AG04449 (cell line): ENCODE measurements at regions not wholly inside any gene's neighbourhood (a gene's known extent, or its start where the extent isn't known, plus 50 kb on each side); places are given as distances from the start of the nearest gene placed in this dataset.

ENCODE experiments used
- CTCF ChIA-PET: fragments of 350-600 bp; formaldehyde crosslinking; extraction: SDS; loops from one replicate; lab custom pipeline; 2021; ENCODE audit warnings: antibody characterized with exemption; lab: Yijun Ruan, JAX
- POLR2A ChIA-PET: fragments of 400-600, 350-600 bp; formaldehyde crosslinking; extraction: SDS; loops from one replicate; lab custom pipeline; 2020; ENCODE audit warnings: antibody characterized with exemption, inconsistent platforms; lab: Yijun Ruan, JAX
- DNase-seq: peaks from one replicate; pipeline ENCODE4 v3.0.0-alpha.2; 2010; ENCODE audit warnings: low read depth, low spot score
- H3K4me3 ChIP-seq: 2 replicates; pipeline ENCODE4 v1.5.1; 2011; ENCODE audit warnings: low read depth, mild to moderate bottlenecking, control low read depth, low read length
- TF ChIP-seq, protein P1 (sequence below): IDR thresholded peaks from one replicate; pipeline ENCODE4 v1.5.1; 2011; ENCODE audit warnings: mild to moderate bottlenecking, moderate library complexity, low read length, control low read depth, inconsistent platforms; ENCODE audit not compliant: insufficient read depth; ENCODE audit errors: missing control alignments

DNA sequence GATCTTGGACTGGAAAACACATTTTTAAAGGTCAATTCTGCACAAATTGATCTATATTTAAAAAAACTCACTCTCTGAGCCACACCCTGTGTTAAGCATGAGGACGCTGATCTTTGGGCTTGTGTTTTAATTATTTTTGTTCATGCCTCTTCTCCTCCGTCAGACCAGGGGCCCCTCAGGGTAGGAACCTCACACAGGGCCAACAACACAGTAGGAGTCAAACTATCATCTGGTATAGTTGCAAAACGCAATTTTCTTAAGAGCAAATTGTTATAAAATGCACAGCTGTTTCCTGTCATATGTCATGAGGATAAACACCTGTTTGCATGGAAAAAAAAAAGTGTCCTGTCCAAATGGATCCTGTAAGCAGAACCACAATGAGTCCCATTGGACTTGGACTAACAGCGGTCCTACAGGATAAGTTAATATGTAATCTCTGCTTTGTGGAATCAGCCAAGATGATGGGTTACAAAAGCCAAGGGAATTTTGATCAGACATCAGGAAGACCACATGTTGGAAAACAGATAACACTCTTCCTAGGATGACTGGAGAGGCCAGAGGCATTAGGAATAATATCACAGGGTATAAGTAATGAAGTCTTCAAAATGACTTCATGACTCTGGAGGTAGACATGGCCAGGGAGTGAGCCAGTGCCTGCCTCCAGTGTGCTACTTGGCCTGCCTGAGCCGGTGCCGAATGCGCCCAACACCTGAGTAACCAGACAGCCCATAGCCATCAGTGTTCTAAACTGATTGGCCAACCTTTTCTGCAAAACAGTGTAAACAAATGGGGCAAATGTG lies 184.9 kb upstream of the ADCY1 start:
- CTCF ChIA-PET: no interaction called here
- TF ChIP-seq, protein P1, sequence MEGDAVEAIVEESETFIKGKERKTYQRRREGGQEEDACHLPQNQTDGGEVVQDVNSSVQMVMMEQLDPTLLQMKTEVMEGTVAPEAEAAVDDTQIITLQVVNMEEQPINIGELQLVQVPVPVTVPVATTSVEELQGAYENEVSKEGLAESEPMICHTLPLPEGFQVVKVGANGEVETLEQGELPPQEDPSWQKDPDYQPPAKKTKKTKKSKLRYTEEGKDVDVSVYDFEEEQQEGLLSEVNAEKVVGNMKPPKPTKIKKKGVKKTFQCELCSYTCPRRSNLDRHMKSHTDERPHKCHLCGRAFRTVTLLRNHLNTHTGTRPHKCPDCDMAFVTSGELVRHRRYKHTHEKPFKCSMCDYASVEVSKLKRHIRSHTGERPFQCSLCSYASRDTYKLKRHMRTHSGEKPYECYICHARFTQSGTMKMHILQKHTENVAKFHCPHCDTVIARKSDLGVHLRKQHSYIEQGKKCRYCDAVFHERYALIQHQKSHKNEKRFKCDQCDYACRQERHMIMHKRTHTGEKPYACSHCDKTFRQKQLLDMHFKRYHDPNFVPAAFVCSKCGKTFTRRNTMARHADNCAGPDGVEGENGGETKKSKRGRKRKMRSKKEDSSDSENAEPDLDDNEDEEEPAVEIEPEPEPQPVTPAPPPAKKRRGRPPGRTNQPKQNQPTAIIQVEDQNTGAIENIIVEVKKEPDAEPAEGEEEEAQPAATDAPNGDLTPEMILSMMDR: no peak

GRCh38 chr7:45390180-45390579 lies 184.0 kb upstream of the ADCY1 start:
- ChIA-PET POLR2A (no interaction called here), CTCF (no interaction called here)
- TF ChIP-seq, protein P1: no peak
- no peak overlapping the region for H3K4me3 ChIP-seq
- DNase-seq: no peak

More for the DNA sequence above, 184.9 kb upstream of the ADCY1 start:
- DNase-seq: no peak
- no peak overlapping the region for H3K4me3 ChIP-seq
- POLR2A ChIA-PET: no interaction called here

DNA sequence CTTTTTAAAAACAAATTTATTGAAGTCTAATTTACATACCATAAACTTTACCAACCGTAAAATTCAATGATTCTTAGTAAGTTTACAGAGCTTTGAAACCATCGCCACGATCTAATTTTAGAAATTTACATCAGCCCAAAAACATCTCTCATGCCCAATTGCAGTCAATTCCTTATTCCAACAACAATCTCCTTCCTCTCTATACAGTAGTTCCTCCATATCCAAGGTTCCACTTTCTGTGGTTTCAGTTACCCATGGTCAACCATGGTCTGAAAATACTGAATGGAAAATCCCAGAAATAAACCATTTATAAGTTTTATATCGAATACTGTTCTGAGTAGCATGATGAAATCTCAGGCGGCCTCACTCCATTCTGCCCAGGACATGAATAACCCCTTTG lies 183.4 kb upstream of the ADCY1 start:
- TF ChIP-seq, protein P1: no peak
- ChIA-PET POLR2A (no interaction called here), CTCF (no interaction called here)
- H3K4me3 ChIP-seq: no peak overlapping the region
- no peak for DNase-seq

GRCh38 chr7:45391618-45392451 lies 182.3 kb upstream of the ADCY1 start:
- CTCF ChIA-PET: no interaction called here
- TF ChIP-seq, protein P1: no peak
- DNase-seq: no peak
- POLR2A ChIA-PET: no interaction called here
- no peak overlapping the region for H3K4me3 ChIP-seq

DNA sequence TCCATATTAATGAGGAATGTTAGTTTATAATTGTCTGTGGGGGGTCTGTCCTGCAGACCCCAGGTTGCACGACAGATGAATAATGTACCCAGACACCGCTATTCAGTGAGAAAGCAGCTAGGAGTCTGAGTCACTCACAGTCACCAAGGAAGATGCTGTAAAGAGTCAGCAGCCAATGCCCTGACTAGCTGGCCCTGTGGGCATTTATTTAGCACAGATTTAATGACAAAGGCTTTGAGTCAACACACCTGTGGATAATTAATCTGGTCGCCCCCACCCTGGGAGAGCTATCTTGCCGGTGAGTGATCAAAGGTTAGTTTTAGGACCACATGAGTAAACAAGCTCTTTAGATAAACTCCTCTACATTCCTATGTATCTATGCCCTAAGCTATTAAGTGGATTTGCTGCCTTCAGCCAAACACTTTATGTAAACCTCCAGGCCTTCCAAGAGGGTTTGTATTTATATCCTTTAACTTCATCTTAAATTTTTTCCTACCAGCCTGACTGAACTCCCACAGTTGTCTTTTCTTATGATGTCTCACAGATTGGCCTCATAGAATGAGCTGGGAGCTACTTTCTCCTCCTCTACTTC lies 180.0 kb upstream of the ADCY1 start:
- TF ChIP-seq, protein P1: no peak
- CTCF ChIA-PET: no interaction called here
- no peak overlapping the region for H3K4me3 ChIP-seq
- DNase-seq: no peak
- POLR2A ChIA-PET: no interaction called here

- POLR2A ChIA-PET: no interaction called here
- CTCF ChIA-PET: no interaction called here
- TF ChIP-seq, protein P1: no peak
- no peak overlapping the region for H3K4me3 ChIP-seq
- DNase-seq: no peak
These were observed 175.1 kb upstream of the ADCY1 start for GRCh38 chr7:45399069-45399468.
